Gastroesophageal sphincter (tissue), 3 donors: ENCODE measurements at regions not wholly inside any gene's neighbourhood (a gene's known extent, or its start where the extent isn't known, plus 50 kb on each side); places are given as distances from the start of the nearest gene placed in this dataset.

Experiments used
- CTCF ChIP-seq, 4 experiments: fragments of 200-600 bp in 2 of 4; fragments of 450-650 bp in 2 of 4; sonication (generic) in 1 of 4; IDR thresholded peaks; one replicate each; pipeline ENCODE4 v1.5.1; 2017 to 2019; ENCODE audit warnings: antibody characterized with exemption in 4 of 4, mild to moderate bottlenecking in 2 of 4, moderate library complexity in 2 of 4
- EP300 ChIP-seq: sonication (generic); formaldehyde crosslinking; IDR thresholded peaks from one replicate; pipeline ENCODE4 v1.6.1; 2017; ENCODE audit warnings: antibody characterized with exemption, mild to moderate bottlenecking
- POLR2A ChIP-seq, 2 donors: fragments of 450-650 bp; IDR thresholded peaks; one replicate each; pipeline ENCODE4 v1.6.1; 2017; ENCODE audit warnings: antibody characterized with exemption in 2 of 2, mild to moderate bottlenecking in 2 of 2, moderate library complexity in 1 of 2
- POLR2AphosphoS5 ChIP-seq: sonication (generic); formaldehyde crosslinking; IDR thresholded peaks from one replicate; pipeline ENCODE4 v1.6.1; 2017; ENCODE audit warnings: antibody characterized with exemption

GRCh38 chr10:27599546-27599945 is 95.4 kb downstream of the RAB18 start:
- no peak for TF ChIP-seq CTCF (IDR thresholded peaks at IDR 0.05)
- no peak for TF ChIP-seq POLR2AphosphoS5
- no peak for TF ChIP-seq POLR2A (IDR thresholded peaks at IDR 0.05)
- TF ChIP-seq EP300, result no peak
